HK-2 (cell line): ENCODE measurements at regions not wholly inside any gene's neighbourhood (a gene's known extent, or its start where the extent isn't known, plus 50 kb on each side); places are given as distances from the start of the nearest gene placed in this dataset.

Experiments used
- DNase-seq: peaks from one replicate; pipeline ENCODE4 v3.0.0-alpha.2; 2018; ENCODE audit not compliant: unreplicated experiment

DNA sequence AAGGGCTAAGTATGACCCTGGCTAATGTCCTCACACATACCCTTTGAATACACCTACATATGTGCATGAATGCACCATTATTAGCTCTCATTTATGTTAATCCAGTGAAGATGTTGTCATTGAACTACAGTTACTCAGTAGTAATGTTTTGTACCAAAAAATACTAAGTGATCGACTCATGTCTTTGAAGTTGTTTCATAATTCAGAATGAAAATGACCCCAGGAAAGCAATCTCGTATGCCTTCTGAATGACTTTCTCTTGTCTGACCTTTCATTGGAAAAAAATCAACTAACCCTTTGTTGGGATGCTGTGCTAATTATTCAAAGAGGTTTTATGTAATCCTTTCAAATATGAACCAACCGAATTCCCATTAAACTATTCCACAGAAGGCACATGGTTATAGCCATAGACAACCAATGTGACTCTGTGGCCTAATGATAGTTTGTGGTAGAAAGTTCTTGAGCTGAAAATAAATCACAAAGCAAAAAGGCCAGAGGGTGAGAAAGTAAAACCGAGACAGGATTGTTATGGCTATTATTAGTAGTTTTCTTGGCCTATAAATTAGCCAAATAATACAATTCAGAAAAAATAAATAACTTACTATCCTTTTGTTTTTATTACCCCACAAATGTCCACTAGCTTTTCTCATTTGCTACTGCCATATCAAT, 86.8 kb upstream of the STARD13 start:
- no peak for DNase-seq

DNA sequence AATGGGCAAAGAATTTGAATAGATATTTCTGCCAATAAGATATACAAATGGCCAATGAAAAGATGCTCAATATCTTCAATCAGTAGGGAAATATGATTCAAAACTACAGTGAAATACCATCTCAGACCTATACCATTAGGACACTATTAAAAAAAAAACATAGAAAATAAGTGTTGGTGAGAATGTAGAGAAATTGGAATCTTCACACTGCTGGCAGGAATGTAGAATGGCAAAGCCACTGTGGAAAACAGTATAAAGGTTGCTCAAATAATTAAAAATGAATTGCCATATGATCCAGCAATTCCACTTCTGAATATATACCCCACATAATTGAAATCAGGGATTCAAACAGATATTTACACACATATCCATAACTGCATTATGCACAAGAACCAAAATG, 88.1 kb upstream of the STARD13 start:
- DNase-seq = no peak

DNA sequence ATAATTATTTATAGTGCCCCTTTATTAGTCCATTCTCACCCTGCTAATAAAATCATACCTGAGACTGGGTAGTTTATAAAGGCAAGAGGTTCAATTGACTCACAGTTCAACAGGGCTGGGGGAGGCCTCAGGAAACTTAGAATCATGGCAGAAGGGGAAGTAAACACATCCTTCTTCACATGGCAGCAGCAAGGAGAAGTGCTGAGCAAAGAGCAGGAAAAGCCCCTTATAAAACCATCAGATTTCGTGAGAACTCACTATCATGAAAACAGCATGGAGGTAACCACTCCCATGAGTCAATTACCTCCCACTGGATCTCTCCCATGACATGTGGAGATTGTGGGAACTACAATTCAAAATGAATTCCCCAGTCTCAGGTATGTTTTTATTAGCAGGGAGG, 89.9 kb upstream of the STARD13 start:
- DNase-seq = no peak

DNA sequence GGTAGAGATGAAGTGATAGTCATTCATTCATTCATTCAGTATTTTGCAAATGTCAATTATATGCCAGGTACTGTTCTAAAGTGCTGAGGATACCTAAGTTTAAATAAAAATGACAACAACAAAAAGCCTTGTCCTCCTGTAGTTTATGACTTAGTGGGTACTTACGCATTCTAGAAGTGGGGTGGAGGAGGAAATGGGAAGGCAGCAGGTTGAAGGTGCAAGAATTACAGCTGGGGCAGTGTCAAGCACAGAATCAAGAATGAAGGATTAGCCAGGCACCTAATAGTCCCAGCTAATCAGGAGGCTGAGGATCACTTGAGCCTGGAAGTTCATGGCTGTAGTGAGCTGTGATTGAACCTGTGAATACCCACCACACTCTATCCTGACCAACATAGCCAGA, 90.7 kb upstream of the STARD13 start:
- no peak for DNase-seq

DNA sequence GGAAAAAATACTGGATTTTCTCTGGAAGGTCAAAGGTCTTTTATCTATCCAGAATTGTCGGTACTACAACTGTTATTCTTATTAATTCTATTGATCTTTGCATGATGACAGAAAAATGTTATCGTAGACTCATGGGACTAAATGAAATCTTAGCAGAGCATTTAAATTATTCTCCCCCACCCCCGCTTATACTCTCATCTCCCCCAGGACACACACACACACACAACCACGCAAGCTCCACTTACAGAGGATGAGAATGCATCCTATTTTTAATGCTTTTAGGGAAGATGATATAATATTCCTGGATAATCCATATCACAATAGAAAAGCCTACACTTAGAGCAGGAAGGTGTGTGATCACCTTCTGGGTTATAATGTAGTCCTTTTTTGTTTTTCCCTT, 91.9 kb upstream of the STARD13 start:
- DNase-seq = no peak

DNA sequence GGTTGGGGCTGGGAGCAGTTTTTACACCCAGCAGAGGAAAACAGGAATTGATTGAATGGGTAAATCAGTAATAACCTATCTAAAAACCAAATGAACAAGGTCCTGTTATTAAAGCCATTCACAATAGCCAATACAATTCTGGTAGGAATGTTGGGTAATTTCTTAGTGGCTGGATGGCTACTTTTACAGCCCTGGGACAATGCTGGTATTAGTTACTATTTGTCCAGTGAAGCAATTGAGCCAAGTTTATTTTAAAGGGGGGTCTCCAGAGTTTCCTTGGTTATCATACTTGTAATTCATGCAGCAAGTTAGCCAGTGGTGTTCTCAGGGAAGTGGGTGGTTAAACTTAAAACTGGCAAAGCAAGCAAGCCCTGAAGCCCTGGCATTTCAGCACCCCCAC, 92.3 kb upstream of the STARD13 start:
- DNase-seq = no peak

DNA sequence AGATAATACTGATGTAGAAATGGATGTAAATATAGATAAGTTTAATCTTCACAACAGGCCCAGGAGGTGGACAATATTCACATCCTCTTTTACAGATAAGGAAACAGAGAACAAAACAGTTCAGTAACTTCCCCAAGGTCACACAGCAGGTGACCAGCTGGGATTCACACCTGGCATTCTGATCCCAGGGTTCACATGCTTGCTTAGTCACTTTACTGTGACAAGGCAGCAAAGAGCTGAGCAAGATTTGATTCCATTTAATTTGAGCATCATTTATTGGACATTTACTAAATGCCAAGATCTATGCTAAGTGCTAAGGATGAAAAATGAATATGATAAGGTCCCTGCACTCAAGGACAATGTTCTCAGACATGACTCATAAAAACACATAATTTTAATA, 94.1 kb upstream of the STARD13 start:
- no peak for DNase-seq

DNA sequence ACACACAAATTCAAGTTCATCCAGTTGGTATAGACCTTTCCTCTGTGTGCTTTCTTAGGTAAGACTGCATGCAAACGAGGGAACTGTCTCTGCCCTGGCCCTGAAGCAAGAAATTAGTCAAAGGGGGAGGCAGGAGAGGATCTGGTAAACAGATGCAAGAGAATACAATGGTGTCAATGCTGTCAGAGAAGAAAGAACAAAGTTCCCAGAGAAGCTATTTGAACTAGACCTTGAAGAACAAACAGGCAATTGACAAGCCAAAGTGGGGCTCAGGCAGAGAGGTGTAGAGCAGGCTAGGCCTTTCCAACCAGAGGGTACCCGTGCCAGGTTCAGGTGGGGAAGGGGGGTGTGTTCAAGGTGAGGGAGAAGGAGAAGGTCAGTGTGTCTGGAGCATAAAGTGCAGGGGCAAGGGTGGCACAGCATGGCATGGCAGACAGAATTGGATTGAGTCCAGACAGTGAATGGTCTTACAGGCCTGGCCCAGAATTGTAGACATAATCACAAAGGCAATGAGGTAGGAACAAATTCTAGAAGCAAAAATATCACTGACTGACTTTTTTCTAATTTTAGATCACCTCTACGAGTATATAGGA, 95.0 kb upstream of the STARD13 start:
- DNase-seq = no peak

DNA sequence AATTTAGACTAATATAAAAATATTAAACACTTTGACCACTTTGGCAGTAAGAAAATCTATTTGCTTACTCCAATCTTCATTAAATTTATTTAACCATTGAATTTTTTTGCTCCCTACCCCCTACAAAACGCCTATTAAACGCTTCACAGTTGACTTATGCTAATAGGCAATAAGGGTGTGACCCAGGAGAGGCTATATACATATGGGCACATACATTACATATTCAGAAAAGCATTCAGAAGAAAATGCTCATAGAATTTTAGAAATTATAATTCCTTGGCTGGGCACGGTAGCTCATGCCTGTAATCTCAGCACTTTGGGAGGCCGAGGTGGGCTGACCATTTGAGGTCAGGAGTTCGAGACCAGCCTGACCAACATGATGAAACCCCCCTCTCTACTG, 95.6 kb upstream of the STARD13 start:
- DNase-seq = no peak

DNA sequence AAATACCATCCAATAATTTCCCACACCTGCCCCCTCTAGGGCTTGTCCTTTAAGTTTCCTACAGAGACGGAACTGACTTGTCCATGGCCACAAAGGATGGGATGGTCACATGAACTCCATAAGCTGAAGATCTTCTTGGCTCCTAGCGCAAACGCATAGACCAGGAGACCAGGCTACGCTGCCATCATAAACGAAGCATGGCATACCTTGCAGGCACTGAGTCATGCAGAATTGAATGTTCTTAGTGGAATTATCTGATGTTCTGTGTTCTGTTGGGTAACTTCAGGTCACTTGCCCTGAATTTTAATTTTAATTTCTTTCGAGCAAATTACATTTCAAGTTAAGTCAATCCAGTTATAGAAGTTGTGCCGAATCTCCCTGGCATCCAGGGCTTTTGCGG, 96.4 kb upstream of the STARD13 start:
- no peak for DNase-seq

DNA sequence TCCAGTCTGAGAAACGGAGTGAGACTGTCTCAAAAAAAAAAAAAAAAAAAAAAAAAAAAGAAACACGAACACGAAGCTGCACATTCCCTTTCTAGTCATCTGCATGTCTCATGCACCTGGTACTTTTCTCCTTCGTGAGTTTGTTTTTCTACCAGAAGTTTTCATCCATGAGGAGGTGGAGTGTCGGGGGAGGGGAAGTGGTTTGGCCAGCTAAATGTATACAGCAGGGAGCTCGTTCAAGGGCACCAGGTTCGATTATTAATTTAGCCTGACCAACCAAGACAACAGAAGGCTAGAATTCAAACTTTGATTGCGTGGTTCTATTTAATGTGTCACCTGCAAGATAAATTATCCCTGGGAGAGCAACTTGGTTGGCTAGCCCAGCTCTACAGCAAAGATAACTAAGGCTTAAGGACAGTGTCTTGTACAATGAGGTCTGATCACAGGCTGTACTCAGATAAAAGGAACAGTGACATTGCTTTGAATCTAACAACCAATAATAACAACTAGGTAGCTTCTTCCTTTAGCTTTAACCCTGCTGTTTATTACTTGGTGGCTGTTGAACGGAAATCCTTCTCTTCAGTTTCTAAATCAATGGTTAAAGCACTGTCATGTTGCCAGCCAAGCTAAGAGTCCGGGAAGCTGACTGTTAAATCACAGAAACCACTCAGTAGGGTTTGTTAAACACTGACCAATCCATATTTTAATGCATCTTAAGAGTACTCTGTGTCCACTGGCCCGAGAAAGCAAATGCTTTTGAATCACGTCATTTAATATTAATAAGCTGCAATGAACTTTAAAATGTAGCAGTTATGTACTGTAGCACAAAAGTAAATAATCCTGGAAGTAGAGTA, 98.4 kb upstream of the STARD13 start:
- no peak for DNase-seq

DNA sequence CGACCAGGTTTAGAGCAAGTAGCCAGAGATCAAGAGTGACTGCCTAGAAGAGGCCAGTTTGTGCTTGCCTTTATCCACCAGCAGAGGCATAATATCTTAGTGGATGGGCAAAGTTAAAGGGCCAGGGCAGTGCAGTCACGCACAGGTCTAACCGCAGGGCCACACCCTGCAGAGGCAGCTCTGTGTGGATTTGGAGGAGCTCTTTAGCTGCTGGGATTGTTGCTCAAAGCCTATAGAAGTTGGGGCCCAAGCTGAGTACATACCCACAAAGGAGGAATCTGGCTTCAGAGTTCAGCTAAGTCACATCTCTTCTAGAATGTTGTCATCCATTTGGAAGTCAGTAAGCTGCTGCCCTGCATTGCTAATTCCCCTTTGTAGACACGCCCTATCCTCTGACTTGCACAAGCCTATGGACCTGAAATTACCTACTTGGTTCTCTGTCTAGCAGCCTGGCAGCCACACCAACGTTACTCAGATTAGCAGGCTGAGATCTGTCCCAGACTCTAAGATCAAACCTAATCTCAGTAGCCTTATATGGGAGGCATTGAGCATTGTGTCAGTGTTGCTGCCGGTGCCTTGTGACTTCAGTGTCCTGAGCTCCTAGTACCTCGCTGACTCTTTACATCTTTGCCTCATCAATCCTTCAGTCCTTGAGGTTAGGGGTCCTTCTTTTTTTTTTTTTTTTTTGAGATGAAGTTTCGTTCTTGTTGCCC, 102.9 kb upstream of the STARD13 start:
- DNase-seq = no peak

DNA sequence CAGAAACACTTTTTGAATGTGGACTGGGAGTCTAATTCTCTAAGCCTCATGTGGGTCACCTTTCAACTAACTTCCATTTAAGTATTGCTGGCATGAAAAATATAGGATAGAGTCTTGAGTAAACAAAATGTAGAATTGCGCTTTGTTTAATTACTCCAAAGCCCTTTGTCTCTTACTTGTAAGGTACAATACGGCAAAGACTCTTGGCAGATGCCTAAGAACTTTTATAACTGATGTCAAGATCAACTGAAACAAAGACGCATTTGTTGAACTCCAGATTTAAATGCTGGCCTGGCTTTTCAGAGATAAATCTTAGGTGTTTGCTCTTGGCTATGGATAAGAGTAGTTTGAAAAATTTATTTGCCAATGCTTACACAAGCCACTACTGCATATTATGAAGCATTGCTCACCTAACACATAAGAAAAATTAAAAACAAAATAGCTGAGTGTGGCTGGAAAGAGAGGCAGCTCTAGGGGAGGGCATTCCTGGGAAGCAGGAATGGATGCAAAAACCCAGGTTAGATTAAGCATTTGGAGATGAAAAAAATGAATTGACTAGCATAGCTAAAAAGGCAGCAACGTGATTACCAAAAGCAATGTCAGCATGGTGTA, 107.3 kb upstream of the STARD13 start:
- no peak for DNase-seq

DNA sequence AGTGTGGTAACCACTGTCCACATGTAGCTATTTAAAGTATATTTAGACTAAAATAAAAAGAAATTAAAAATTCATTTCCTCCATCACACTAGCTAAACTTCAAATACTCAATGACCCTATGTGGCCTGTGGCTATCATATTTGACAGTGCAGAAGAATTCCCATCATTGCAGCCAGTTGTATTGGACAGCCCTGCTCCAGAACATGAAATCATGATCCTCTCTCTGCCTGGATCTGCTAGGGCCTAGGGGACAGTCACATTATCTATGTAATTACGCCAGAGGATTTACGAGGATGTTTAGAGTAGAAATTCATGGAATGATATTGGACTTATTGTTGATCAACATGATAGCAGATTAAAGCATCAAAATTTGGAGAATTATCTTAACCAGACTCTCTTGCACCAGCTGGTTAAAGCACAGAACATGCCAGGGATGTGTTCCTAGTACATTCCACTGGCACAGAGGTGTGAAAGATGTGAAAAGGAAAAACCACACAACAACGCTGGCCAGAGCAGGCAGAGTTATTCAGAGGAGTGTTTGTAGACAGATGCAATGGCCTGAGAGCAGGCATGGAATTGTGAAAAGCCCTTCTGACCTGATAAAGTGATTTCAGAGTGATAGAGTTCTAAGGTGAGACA, 108.9 kb upstream of the STARD13 start:
- no peak for DNase-seq

DNA sequence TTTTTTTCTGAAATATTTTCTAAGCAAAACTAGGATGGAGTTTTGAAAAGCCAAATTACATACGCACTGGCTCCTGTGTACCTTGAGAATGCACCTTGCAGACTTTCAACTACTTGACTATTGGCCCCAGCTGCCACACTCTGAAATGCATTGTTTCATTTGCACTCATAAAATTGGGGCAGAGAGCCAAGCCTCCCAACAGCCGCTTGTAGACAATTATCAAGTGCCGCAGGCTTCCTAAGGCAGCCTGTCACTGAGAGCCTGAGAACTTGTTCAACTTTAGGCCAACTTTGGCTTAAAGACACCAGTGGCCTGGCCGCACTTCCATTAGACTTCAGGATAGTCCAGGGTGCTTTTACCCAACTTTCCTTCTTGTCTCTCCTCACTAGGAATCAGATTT, 115.7 kb upstream of the STARD13 start:
- DNase-seq = no peak

DNA sequence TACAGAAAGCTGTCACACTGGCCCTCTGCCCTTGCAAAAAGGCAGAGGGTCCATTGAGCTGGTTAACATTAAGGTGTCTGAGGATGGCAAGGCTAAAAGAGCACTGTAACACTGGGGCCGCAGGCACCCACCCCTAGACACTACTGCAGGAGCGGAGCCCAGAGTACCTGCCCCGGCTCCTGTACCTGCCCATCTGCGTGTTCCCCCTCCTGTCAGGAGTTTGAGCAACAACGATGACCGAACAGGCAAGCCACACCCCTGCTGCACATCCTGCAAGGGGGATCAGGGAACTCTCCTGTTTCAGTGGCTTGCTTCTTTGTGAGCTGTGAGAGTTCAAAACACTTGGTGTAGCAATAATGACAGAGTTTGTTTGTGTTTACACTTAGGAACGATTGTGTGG, 117.4 kb upstream of the STARD13 start:
- no peak for DNase-seq

DNA sequence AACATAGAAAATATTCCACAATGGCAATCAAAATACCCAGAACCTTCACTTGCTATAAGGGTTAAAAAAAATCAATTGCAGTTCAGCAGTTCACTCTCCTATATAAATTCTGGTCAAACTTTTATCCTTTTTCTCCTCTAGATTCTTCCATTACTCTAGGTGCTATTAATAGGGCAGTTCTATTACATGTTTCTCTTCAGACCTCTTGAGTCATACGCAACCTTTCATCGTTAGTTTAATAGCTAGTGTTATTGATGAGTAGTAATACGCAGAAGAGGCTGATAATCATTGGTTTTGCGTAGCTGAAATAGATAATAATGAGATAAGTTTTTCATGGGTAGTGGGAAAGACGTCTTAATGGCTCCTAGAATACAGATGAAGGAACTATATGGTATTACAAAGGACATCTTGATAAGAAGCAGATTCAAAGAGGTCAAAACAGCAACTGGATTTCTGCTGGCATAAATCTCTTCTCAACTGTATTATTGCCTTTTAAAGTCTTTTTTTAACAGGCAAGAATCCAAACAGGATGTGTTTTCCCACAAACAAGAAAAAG, 118.3 kb upstream of the STARD13 start:
- DNase-seq = no peak

DNA sequence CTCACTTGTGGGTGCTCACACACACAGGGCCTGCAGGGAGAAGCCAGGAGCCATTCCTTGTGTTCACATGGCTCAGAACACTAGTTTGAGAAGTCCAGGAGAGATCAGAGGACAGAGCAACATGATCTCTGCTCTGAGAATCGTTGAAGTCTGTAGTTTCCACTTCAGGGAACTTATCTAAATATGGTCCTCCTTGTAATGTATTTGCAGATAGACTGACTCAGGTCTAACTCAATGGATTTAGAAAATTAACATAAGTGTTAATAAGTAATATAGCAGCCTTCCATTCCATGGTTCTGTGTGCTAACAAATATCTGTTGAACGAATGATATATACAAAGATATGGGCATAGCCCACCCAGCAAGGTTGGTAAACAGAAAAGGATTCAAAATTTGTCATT, 119.8 kb upstream of the STARD13 start:
- no peak for DNase-seq

DNA sequence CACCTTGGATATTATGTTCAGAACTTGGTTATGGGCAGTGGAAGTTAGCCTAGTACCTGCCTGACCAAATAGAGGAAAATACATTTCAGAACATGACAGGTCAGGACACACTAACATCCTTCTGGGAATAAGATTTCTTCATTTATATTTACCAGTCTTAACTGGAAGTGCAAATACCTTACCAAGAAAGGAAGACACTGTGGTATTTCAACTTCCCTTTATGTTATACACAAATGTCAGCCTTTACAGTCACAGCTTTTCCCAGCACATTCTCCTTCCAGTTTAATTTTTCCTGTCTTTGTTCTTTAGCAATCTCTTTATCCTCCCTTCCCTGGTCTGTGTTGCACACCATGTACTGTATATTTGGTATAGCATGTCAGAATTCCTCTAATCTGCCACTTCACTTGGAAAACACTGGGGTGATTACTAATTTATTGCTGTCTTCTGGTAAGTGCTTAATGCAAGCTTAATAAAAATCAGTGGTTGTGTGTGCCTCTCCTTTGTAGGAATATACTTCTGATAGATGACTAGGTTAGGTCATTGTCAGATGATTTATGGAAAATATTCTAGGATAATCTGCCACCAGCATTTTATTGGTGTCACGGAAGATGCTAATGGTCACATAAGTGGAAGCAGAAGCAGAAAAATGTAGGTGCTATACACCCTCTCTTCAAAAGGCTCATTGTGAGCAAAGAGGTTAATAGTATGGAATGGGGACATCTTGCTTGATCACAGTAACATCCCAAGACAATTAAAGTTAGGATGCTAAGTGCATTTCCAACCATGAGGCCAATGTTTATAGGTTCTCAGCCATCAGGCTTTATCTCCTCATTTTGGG, 124.3 kb upstream of the STARD13 start:
- no peak for DNase-seq

DNA sequence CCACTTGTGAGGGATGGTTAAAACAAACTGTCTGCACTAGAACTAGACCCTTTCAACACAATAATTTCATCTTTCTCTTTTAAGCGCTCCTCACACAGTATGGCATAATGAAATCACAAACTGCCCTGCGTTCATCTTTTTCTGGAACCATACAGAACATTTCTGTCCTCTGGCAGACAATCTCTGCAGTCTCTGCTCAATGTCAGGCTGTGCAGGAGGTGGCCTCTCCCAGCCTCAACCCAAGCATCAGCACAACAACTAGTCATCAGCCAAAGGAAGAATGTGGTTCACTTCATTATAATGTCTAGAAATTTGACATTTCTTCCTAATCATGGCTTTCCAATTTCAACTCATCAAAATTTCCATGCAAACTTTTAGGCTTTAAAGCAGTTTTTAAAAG, 125.1 kb upstream of the STARD13 start:
- DNase-seq = no peak
